Glomerular visceral epithelial cell (primary cell): ENCODE measurements at regions not wholly inside any gene's neighbourhood (a gene's known extent, or its start where the extent isn't known, plus 50 kb on each side); places are given as distances from the start of the nearest gene placed in this dataset.

ENCODE experiments used
- DNase-seq: peaks from one replicate; pipeline ENCODE4 v3.0.0-alpha.2; 2016; ENCODE audit errors: extremely low spot score

GRCh38 chr1:232477728-232478127 lies 152.2 kb downstream of the SIPA1L2 start:
- peak; percentile 93 for DNase-seq

GRCh38 chr1:232476538-232476950 lies 153.4 kb downstream of the SIPA1L2 start:
- no peak for DNase-seq

- DNase-seq = no peak
Observed at GRCh38 chr1:232474826-232475225, 155.1 kb downstream of the SIPA1L2 start.

- no peak for DNase-seq
Observed at GRCh38 chr1:232473900-232474299, 156.0 kb downstream of the SIPA1L2 start.

- peak; percentile 46 for DNase-seq
Observed at GRCh38 chr1:232473324-232473723, 156.6 kb downstream of the SIPA1L2 start.

- DNase-seq = no peak
Observed at GRCh38 chr1:232472485-232473041, 157.4 kb downstream of the SIPA1L2 start.

GRCh38 chr1:232471250-232471649 lies 158.7 kb downstream of the SIPA1L2 start:
- DNase-seq = no peak

GRCh38 chr1:232470711-232471110 lies 159.2 kb downstream of the SIPA1L2 start:
- DNase-seq = no peak

- DNase-seq = no peak
Observed at GRCh38 chr1:232468249-232468648, 161.7 kb downstream of the SIPA1L2 start.

GRCh38 chr1:232467073-232467760 lies 162.7 kb downstream of the SIPA1L2 start:
- DNase-seq = no peak

GRCh38 chr1:232464325-232464724 lies 165.6 kb downstream of the SIPA1L2 start:
- no peak for DNase-seq

- DNase-seq = no peak
Observed at GRCh38 chr1:232463225-232463624, 166.7 kb downstream of the SIPA1L2 start.

GRCh38 chr1:232462213-232462612 lies 167.7 kb downstream of the SIPA1L2 start:
- peak; percentile 51 for DNase-seq

- DNase-seq = no peak
Observed at GRCh38 chr1:232459826-232460225, 170.1 kb downstream of the SIPA1L2 start.

GRCh38 chr1:232459087-232459486 lies 170.8 kb downstream of the SIPA1L2 start:
- no peak for DNase-seq

GRCh38 chr1:232457595-232457994 lies 172.3 kb downstream of the SIPA1L2 start:
- no peak for DNase-seq

GRCh38 chr1:232456714-232457113 lies 173.2 kb downstream of the SIPA1L2 start:
- DNase-seq = no peak

- DNase-seq = no peak
Observed at GRCh38 chr1:232454227-232454886, 175.6 kb downstream of the SIPA1L2 start.

- no peak for DNase-seq
Observed at GRCh38 chr1:232452736-232453440, 177.0 kb downstream of the SIPA1L2 start.

GRCh38 chr1:232452117-232452516 lies 177.8 kb downstream of the SIPA1L2 start:
- DNase-seq = no peak

- no peak for DNase-seq
Observed at GRCh38 chr1:232451506-232451905, 178.4 kb downstream of the SIPA1L2 start.

GRCh38 chr1:232450615-232451014 lies 179.3 kb downstream of the SIPA1L2 start:
- DNase-seq = no peak

GRCh38 chr1:232447125-232447524 lies 182.8 kb downstream of the SIPA1L2 start:
- DNase-seq = no peak
